Muscle of leg (tissue), 3 donors: ENCODE measurements at regions not wholly inside any gene's neighbourhood (a gene's known extent, or its start where the extent isn't known, plus 50 kb on each side); places are given as distances from the start of the nearest gene placed in this dataset.

Source experiments
- DNase-seq: peaks from one replicate; pipeline ENCODE4 v3.0.0; 2013
- H3K27ac ChIP-seq: one replicate; pipeline ENCODE4 v1.5.1; 2013; ENCODE audit warnings: mild to moderate bottlenecking, low read length, control low read depth
- H3K27me3 ChIP-seq: one replicate; pipeline ENCODE4 v1.6.1; 2013; ENCODE audit warnings: low read length; ENCODE audit not compliant: control insufficient read depth, insufficient read depth
- H3K36me3 ChIP-seq: one replicate; pipeline ENCODE4 v1.6.1; 2013; ENCODE audit warnings: low read length; ENCODE audit not compliant: control insufficient read depth, insufficient read depth
- H3K4me1 ChIP-seq: one replicate; pipeline ENCODE4 v1.6.1; 2013; ENCODE audit warnings: low read length; ENCODE audit not compliant: control insufficient read depth, insufficient read depth
- H3K4me3 ChIP-seq: one replicate; pipeline ENCODE4 v1.5.1; 2013; ENCODE audit warnings: low read length, control low read depth
- H3K9me3 ChIP-seq: replicated peaks from 2 replicates; pipeline ENCODE4 v1.6.1; 2013; ENCODE audit warnings: low read depth, low read length; ENCODE audit not compliant: control insufficient read depth
- WGBS: methylation state at CpG from one replicate; pipeline ENCODE4 v1.1.5; 2013; ENCODE audit warnings: missing lambda C conversion rate; ENCODE audit not compliant: insufficient coverage; 5-methylcytosine and 5-hydroxymethylcytosine counted together

GRCh38 chr13:107846642-107847041 is 368.7 kb downstream of the LIG4 start:
- Histone ChIP-seq H3K4me3 (no peak overlapping the region), H3K27ac (no peak overlapping the region), H3K27me3 (no peaks in the 10 kb centered on the region), H3K4me1 (no peaks in the 10 kb centered on the region), H3K9me3 (no peaks in the 10 kb centered on the region), H3K36me3 (no peaks in the 10 kb centered on the region)
- WGBS: no CpG with 5 or more reads among the region's 1 CpG
- no peak for DNase-seq

DNA sequence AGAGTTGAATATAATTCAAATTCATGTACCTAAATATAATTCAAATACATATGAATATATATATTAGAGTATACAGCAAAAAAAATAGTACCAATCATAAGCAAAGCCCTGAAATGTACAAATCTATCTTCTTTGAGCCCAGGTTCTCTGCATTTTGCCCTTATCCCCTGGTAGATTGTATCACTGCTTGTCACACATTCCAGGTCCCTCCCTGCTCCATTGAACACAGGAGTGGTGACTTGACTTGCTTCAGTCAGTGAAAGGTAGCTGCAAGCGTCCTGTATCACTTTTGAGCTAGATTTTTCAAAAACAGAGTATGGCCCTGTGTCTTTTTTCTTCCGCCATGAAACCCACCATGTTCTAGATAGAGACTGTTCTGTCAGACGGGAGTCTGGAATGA is 369.4 kb downstream of the LIG4 start:
- Histone ChIP-seq H3K36me3 (no peaks in the 10 kb centered on the region), H3K9me3 (no peaks in the 10 kb centered on the region), H3K4me1 (no peaks in the 10 kb centered on the region), H3K4me3 (no peak overlapping the region), H3K27ac (no peak overlapping the region), H3K27me3 (no peaks in the 10 kb centered on the region)
- no peak for DNase-seq
- no CpG with 5 or more reads among the region's 3 CpGs for whole genome bisulfite sequencing

GRCh38 chr13:107843681-107844080 is 371.7 kb downstream of the LIG4 start:
- no CpG with 5 or more reads among the region's 3 CpGs for WGBS
- Histone ChIP-seq H3K36me3 (no peaks in the 10 kb centered on the region), H3K27ac (no peak overlapping the region), H3K4me3 (no peak overlapping the region), H3K9me3 (no peaks in the 10 kb centered on the region), H3K4me1 (no peaks in the 10 kb centered on the region), H3K27me3 (no peaks in the 10 kb centered on the region)
- no peak for DNase-seq

DNA sequence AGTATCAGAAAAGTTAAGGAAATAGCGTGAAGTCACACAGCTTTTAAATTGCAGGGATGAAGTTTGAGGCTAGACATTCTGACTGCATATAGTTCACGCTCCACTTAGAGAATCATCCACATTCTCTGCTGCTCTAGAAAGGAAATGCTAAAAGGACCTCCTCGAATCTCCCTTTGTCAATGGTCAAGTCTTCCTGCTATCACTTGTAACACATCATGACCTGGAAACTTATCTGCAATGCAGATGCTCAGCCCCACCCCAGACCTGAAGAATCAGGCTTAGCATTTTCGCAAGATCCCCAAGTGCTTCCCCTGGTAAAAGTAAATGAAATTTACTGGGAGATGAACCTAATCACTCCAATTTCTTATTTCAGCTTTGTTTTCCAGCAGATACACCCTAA is 372.1 kb downstream of the LIG4 start:
- Histone ChIP-seq H3K4me1 (no peaks in the 10 kb centered on the region), H3K36me3 (no peaks in the 10 kb centered on the region), H3K4me3 (no peak overlapping the region), H3K27me3 (no peaks in the 10 kb centered on the region), H3K9me3 (no peaks in the 10 kb centered on the region), H3K27ac (no peak overlapping the region)
- DNase-seq: no peak
- 100% methylated on average over 1 of the region's 4 CpGs for WGBS

DNA sequence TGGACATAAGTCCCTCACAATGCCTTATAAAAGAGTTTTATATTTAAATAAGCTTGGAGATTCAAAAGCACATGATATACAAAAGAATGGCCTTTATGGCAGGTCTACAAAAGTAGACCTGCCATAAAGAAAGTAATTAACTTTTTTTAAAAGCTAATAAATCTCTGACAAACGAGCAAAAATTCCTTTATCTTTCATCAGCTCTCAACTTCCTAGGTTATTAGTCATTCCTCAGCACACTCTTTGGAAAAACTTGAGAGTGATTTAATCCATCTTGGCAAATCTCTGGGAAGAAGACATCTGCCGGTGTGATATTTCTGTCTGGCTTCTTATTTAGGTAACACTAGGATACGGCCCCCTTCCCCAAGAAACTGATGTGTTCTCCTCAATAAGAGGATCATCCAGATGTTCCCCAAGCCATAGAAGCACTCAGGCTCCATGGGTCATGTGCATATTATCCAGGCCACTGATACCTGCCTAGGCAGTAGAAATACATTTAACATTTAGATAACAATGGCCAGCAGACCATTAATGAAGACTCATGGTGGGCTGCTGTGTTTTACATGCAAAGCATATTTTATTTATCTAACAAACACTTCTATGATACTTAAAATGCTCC is 372.7 kb downstream of the LIG4 start:
- Histone ChIP-seq H3K36me3 (no peaks in the 10 kb centered on the region), H3K4me1 (no peaks in the 10 kb centered on the region), H3K9me3 (no peaks in the 10 kb centered on the region), H3K4me3 (no peak overlapping the region), H3K27me3 (no peaks in the 10 kb centered on the region), H3K27ac (no peak overlapping the region)
- no peak for DNase-seq
- 0% methylated on average over 1 of the region's 3 CpGs for WGBS

DNA sequence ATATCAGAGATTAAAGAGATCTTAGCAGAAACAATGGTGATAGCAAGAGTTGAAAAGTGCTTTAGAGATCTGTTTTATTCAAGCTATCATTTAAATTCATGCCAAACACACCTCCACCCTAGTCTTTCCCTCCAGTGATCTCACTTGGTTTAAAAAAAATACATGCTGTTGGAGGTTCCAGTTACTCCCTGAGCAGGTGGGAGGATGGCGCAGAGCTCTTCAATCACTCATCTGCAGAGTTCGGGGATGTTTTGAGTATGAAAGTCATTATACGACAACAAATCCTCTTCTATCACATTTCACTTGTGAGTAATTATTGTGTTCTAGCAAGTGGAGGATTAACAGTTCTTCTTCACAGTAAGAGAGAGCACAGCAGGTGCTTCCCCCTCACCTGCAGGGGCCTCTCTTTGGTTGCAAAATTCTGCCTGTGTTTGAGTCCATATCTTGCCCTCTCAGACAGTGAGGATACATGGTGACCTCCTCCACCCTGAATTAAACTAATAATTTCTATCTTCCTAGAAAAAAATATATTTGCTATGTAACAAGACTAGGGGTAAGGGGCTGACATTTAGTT is 376.7 kb downstream of the LIG4 start:
- DNase-seq: no peak
- Histone ChIP-seq H3K4me3 (no peak overlapping the region), H3K27me3 (no peaks in the 10 kb centered on the region), H3K9me3 (no peaks in the 10 kb centered on the region), H3K27ac (no peak overlapping the region), H3K36me3 (no peaks in the 10 kb centered on the region), H3K4me1 (no peaks in the 10 kb centered on the region)
- WGBS: no CpG with 5 or more reads among the region's 3 CpGs

DNA sequence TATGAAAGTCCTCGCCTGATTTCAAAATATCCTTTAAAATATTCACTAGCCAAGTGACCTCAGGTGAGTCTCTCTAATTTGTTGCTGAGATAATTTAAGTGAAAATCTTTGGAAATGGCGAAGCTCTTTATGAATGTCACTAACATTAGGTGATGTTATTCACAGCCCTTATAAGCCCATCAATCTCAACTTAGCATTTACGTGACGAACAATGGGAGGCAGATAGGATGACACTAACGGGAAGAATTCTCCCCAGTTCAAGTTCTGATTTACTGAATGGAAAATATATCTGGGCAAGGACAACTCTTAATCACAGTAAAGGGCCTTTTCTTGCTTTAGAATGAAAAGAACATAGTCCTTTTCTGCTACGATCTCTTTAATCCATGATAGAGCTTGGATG is 378.7 kb downstream of the LIG4 start:
- DNase-seq: no peak
- no peak overlapping the region for H3K4me3 ChIP-seq
- H3K27me3 ChIP-seq: no peaks in the 10 kb centered on the region
- H3K27ac ChIP-seq: no peak overlapping the region
- 100% methylated on average over 1 of the region's 6 CpGs for WGBS
- H3K9me3 ChIP-seq: no peaks in the 10 kb centered on the region
- no peaks in the 10 kb centered on the region for H3K4me1 ChIP-seq
- H3K36me3 ChIP-seq: no peaks in the 10 kb centered on the region

DNA sequence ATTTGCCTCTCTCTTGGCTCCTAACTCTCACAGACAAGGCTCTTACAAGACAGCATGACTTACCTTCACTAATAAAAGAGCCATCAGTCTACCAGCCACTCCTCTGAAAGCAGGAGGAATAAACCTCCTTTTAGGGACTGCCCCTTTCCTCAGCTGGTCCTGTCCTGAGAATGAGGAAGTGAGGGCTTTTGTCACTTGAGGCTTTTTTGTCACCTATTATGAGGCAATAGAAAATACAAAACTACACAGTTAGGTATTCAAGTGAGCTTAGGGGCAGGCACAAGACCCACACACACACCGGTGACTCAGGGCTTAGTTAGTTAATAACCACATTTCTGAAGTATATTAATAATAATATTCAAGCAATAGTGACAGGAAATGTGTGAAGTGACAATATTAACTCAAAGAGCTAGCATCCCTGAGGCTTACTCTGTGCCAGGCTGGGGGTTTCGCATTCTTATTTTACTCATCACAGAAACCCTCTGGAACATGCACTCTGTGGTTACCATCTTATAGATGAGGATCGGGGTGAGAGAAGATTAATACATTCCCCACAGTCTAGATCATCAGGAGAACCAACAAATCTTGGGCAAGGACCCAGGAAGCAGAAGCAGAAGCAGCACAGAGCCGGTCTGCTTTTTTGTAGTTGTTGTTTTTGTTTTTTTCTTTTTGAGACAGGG is 379.9 kb downstream of the LIG4 start:
- H3K4me1 ChIP-seq: no peaks in the 10 kb centered on the region
- H3K27me3 ChIP-seq: no peaks in the 10 kb centered on the region
- WGBS: no CpG with 5 or more reads among the region's 4 CpGs
- H3K27ac ChIP-seq: no peak overlapping the region
- DNase-seq: no peak
- no peaks in the 10 kb centered on the region for H3K9me3 ChIP-seq
- H3K4me3 ChIP-seq: no peak overlapping the region
- H3K36me3 ChIP-seq: no peaks in the 10 kb centered on the region

DNA sequence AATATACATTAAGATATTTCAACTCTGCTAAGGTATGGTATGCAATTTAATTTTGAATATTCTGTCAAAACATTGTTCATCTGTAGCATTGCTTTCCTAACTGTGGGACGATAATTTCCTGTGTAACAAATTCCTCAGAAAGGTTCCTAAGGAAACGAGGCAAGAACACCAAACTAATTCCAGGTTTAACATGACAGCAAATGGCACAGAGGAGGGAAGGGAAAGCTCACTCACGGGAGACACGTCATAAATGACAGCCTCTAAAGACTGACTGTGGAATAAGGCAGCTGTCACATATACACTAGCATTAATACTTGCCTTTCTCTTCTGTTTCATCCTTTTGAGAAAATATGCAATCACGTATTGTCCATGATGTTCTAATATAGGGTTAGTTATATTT is 380.6 kb downstream of the LIG4 start:
- no peaks in the 10 kb centered on the region for H3K27me3 ChIP-seq
- no peaks in the 10 kb centered on the region for H3K36me3 ChIP-seq
- WGBS: no CpG with 5 or more reads among the region's 5 CpGs

DNA sequence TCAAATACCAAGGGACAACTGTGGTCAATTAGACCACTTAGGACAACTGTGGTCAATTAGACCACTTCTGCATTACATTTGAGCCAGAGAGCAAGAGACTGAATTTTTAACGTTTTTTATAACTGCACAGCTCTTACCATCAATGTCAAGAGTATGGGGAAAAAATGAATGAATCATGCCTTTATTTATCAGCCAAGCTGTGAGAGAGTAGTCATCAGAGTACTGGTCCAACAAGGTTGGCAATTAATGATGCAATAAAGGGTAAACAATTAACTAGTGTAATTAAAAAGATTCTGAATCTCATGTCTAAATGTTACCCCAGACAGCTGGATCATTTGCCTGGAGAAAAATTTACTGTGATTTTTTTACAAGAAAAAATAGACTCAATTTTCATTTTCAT is 381.1 kb downstream of the LIG4 start:
- no CpG with 5 or more reads among the region's 1 CpG for WGBS
- no peaks in the 10 kb centered on the region for H3K36me3 ChIP-seq
- no peaks in the 10 kb centered on the region for H3K4me1 ChIP-seq
- no peaks in the 10 kb centered on the region for H3K9me3 ChIP-seq
- no peak overlapping the region for H3K27ac ChIP-seq
- H3K4me3 ChIP-seq: no peak overlapping the region
- no peaks in the 10 kb centered on the region for H3K27me3 ChIP-seq
- no peak for DNase-seq

More for the DNA sequence above, 380.6 kb downstream of the LIG4 start:
- DNase-seq: no peak
- no peaks in the 10 kb centered on the region for H3K4me1 ChIP-seq
- H3K27ac ChIP-seq: no peak overlapping the region
- H3K9me3 ChIP-seq: no peaks in the 10 kb centered on the region
- no peak overlapping the region for H3K4me3 ChIP-seq
